HS-5 (cell line): ENCODE measurements at regions not wholly inside any gene's neighbourhood (a gene's known extent, or its start where the extent isn't known, plus 50 kb on each side); places are given as distances from the start of the nearest gene placed in this dataset.
"Not testable (repeated sequence)": the region's sequence is repeated elsewhere in the genome, so short reads cannot be mapped to it uniquely, and the experiment has no call there.

Source experiments
- DNase-seq: peaks from one replicate; pipeline ENCODE4 v3.0.0-alpha.2; 2012; ENCODE audit warnings: low read depth

DNA sequence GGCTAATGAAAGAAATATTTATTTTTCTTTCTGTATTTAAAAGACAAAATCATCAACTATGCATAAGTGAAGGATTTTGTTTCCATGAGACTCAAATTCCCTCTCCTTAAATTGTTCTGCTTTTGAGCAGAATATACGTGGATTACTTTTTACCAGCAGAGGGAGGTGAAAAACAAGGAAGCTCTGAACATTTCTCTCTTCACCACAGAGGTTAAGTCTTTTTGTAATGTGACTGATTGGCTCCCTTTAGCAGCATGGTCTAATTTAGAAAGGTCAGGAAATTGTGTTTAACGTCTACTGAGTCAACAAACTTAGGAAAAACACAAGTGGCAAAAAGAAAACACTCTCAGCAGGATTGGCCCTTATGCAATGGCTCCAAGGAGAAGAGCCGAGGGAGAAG, 55.1 kb upstream of the F9 start:
- no peak for DNase-seq

DNA sequence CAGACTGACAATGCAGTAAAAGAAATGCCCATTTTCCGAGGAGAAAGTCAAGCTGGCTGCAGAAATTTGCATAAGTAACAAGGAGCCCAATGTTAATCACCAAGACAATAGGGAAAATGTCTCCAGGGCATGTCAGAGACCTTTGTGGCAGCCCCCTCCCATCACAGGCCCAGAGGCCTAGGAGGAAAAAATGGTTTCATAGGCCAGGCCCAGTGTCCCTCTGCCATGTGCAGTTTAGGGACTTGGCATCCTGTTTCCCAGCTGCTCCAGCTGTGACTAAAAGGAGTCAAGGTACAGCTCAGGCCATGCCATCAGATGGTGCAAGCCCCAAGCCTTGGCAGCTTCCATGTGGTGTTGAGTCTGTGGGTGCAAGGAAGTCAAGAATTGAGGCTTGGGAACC, 68.6 kb upstream of the F9 start:
- DNase-seq: not testable (repeated sequence)

DNA sequence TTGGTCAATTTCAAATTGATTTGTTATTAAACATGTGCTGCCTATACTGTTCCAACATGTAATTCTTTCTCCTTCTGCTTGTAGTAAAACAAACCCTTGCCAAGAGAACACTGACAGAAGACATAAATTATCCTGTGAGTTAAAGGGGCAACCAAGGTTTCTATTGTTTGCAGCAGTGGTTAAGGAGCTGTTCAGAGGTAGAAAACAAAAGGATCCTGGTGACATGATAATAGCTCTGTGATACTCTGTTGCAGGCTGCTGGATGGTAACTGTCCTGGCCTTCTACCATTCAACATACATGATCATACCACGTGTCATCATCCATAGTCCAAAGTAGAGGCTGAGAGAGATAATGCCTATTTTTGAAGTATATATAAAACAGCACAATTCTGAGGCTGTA, 75.8 kb upstream of the F9 start:
- DNase-seq: no peak

DNA sequence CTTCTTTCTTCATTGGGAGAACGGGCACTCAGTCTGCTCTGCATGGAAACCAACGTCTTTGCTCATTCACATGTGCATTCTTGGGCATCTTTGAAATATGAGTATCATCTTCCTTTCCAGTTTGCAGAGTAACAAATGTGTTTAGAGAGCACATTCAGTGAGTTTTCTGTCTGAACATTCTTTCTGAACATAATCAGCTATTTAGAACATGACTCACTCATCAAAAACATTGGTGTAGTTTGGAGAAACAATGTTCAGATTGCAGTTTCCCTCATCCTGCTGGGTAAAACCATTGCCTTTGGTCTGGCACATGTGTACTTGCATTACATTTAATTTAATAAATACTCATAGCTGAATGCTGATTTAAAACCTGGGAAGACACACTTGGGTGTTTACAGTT, 81.5 kb upstream of the F9 start:
- no peak for DNase-seq

DNA sequence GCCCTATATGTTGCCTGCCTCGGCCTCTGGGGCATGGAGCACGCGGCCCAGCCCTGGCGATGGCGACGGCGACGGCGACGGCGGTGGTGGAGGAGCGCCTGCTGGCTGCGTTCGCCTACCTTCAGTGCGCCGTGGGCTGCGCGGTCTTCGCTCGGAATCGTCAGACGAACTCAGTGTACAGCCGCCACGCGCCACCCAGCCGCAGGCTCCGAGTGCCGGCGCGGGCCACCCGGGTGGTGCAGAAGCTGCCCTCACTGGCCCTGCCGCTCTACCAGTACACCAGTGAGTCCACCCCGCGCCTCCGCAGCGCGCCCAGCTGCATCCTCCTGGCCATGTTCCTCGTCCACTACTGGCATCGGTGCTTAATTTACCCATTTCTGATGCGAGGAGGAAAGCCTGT, 83.7 kb upstream of the F9 start:
- no peak for DNase-seq

DNA sequence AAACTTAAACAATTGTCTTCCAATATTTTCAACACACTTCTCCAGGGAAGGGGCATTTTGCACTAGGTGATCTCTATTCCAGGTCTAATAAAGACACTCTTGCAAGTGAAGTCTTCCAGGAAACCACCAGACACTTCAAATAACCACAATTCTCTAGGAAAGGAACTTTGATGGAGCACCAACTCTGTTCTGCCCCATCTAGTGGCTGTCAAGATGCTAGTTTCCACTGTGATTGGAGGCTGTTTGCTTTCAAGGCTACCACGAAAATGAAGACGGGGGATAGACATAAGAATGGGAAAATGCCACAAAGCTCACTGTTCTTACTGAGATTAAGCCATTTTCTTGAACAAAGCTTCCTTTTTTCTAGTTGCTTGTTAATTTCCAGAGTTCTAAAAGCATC, 100.6 kb upstream of the F9 start:
- no peak for DNase-seq

GRCh38 chrX:139423186-139423585, 107.4 kb upstream of the F9 start:
- no peak for DNase-seq

- DNase-seq: not testable (repeated sequence)
Observed at GRCh38 chrX:139398258-139398657, 132.3 kb upstream of the F9 start.

DNA sequence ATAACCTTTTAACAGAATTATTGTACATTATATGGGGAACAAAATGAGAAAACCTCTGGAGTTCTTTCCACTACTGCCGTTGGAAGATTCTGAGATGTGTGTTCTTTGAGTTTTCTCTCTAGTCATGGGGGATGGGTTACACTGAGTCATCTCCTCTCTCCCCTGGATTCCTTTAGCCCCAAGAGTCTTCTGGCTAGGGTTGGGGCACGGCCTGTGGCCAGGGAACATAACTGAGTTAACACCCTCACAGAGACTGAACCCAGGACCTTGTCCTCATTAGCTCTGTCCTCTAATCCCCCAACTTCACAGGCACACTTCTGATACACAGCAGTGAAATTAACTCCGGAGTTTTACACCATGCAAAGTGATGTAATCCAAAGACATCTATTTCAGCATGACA, 142.3 kb upstream of the F9 start:
- DNase-seq: no peak

- DNase-seq: no peak
Observed at GRCh38 chrX:139382529-139382928, 148.0 kb upstream of the F9 start.

GRCh38 chrX:139376547-139376946, 154.0 kb upstream of the F9 start:
- not testable (repeated sequence) for DNase-seq

DNA sequence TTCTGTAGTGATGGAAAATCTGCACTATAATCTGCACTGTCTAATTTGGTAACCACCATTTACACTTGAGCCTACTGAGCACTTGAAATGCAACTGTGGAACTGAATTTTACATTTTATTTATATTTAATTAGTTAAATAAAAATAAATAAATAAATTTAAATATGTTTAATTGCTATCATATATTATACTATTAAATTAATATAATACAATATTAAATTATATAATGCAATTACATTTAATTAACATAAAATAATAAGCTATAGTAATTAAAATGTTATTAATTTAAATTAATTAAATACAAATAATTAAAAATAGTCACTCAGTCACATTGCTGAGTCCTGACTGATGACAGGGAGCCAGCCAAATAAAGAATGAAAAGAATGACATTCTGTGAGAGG, 170.2 kb upstream of the F9 start:
- DNase-seq: no peak

- DNase-seq: not testable (repeated sequence)
Observed at GRCh38 chrX:139342594-139342991, 187.9 kb upstream of the F9 start.

DNA sequence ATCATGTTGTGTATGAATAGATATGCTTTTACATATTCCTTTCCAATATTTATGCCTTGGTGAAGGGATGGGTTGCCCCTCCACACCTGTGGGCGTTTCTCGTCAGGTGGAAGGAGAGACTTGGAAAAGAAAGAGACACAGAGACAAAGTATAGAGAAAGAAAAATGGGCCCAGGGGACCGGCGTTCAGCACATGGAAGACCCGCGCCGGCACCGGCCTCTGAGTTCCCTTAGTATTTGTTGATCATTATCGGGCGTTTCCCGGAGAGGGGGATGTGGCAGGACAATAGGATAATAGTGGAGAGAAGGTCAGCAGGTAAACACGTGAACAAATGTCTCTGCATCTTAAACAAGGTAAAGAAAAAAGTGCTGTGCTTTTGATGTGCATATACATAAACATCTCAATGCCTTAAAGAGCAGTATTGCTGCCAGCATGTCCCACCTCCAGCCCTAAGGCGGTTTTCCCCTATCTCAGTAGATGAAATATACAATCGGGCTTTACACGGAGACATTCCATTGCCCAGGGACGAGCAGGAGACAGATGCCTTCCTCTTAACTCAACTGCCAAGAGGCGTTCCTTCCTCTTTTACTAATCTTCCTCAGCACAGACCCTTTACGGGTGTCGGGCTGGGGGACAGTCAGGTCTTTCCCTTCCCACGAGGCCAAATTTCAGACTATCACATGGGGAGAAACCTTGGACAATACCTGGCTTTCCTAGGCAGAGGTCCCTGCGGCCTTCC, 188.5 kb upstream of the F9 start:
- not testable (repeated sequence) for DNase-seq

DNA sequence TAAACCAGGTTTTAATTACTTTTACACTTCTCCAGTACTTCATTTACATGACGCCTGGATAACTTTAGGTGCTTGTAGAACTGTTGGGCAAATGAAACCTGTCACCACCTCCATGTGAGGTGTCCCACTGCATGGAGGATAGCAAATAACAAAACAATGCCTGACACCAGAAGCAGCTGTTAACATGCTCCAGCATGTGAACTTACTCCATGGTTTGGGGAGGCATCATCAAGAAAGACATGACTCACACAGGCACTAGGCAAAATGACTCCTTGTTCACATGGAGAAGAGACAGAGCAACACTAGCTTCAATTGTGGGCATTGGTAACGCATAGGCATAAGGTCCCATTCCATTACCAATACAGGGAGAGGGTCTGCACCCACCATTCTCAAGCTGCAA, 198.1 kb upstream of the F9 start:
- no peak for DNase-seq

GRCh38 chrX:139327355-139327754, 203.2 kb upstream of the F9 start:
- DNase-seq: no peak

- no peak for DNase-seq
Observed at GRCh38 chrX:139324756-139325155, 205.8 kb upstream of the F9 start.

DNA sequence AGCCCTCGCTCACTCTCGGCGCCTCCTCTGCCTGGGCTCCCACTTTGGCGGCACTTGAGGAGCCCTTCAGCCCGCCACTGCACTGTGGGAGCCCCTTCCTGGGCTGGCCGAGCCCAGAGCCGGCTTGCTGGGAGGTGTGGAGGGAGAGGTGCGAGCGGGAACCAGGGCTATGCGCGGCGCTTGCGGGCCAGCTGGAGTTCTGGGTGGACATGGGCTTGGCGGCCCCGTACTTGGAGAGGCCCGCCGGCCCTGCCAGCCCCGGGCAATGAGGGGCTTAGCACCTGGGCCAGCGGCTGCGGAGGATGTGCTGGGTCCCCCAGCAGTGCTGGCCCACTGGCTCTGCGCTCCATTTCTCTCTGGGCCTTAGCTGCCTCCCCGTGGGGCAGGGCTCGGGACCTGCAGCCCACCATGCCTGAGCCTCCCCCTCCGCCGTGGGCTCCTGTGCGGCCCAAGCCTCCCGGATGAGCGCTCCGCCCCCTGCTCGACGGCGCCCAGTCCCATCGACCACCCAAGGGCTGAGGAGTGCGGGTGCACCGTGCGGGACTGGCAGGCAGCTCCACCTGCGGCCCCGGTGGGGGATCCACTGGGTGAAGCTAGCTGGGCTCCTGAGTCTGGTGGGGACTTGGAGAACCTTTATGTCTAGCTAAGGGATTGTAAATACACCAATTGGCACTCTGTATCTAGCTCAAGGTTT, 209.7 kb upstream of the F9 start:
- DNase-seq: not testable (repeated sequence)

DNA sequence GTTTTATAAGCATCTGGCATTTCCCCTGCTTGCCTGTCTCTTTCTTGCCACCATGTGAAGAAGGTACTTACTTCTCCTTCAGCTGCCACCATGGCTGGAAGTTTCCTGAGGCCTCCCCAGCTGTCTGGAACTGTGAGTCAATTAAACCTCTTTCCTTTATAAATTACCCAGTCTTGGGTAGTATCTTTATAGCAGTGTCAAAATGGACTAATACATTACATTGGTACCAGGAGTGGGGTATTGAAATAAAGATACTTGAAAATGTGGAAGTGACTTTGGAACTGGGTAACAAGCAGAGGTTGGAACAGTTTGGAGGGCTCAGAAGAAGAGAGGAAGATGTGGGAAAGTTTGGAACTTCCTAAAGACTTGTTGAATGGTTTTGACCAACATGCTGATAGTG, 223.9 kb upstream of the F9 start:
- DNase-seq: not testable (repeated sequence)

GRCh38 chrX:139304471-139304870, 226.1 kb upstream of the F9 start:
- DNase-seq: no peak

DNA sequence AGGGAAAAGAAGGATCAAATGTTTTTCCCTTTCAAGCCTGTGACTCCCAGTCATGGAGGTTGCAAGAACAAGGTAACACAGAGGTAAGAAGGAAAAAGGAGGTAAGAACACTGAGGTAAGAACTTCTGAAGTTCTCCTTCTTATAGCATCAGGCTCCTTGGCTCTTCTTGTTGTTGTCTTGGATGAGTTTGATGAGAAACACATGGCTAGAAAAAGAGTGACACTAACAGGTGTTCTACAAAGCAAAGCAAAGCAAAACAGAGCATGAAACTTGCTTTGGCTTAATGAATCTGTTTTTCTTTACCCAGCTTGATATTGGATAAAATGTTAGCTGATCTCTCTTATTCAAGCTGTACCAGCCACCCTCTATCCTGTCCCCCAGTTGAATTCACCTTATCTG, 231.2 kb upstream of the F9 start:
- no peak for DNase-seq

DNA sequence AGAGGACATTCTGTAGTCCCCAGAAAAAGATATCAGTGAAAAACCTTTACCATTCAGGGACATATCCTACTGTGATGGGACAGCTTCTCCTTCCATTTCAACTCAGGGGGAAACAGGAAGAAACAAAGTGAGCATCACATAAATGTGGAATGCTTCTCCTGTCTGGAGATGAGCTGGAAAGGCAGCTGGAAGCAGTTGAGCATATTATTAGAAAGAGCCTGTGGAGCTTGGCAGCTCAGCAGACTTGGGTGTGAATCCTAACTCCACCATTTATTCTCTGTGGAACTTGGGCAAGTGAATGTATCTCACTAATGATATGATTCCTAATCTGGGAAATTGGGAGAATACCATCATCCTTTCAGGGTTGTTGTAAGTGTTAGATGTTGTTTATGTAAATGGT, 232.1 kb upstream of the F9 start:
- no peak for DNase-seq

- no peak for DNase-seq
Observed at GRCh38 chrX:139297638-139298037, 232.9 kb upstream of the F9 start.

DNA sequence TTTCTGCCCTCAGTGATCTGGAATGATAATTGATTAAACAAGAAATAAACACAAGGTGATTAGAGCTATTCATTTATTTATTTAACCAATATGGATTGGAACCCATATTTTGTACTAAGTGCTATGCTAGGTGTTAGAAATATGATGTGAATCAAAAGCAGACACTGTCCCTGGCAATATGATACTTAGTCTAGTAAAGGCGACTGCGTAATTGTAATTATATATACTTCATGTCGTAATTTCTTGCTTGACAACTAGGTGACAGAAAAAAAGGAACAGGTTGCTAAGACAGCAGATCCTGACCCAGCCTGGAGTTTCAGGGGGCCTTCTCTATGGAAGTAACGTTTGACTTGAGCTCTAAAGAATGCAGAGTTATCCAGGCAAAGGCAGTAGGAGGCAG, 236.5 kb upstream of the F9 start:
- DNase-seq: no peak
